ENCODE measurements at regions not wholly inside any gene's neighbourhood (a gene's known extent, or its start where the extent isn't known, plus 50 kb on each side); places are given as distances from the start of the nearest gene placed in this dataset.
A peak's percentile ranks its signal among the peaks of the same experiment; 100 is the strongest.

GRCh38 chr11:16604794-16605388 is 133.6 kb upstream of the C11orf58 start:
- TF ChIP-seq REST (IDR thresholded peaks at IDR 0.05; ENCODE audit: low read depth) (no peak), RAD21 (IDR thresholded peaks at IDR 0.05; ENCODE audit: low read depth) (no peak), MAX (IDR thresholded peaks at IDR 0.05) (peak; percentile 69), EP300 (IDR thresholded peaks at IDR 0.05; ENCODE audit: borderline replicate concordance) (no peak), CEBPB (IDR thresholded peaks at IDR 0.05) (no peak), CREB1 (IDR thresholded peaks at IDR 0.05; ENCODE audit: low read depth) (no peak), TEAD4 (IDR thresholded peaks at IDR 0.05) (no peak; the same call in 1 of the 2 replicates)

All from Ishikawa (cell line).